NCI-H1105 treated with DMSO at 0.1 percent for 48 hours (cell line): ENCODE measurements at regions not wholly inside any gene's neighbourhood (a gene's known extent, or its start where the extent isn't known, plus 50 kb on each side); places are given as distances from the start of the nearest gene placed in this dataset.
"Not testable (repeated sequence)": the region's sequence is repeated elsewhere in the genome, so short reads cannot be mapped to it uniquely, and the experiment has no call there.

Experiments
- DNase-seq: peaks from one replicate; lab custom pipeline; 2025; lab: John Stamatoyannopoulos, UW

- not testable (repeated sequence) for DNase-seq
Observed at GRCh38 chr20:29533566-29534177, 1723.8 kb upstream of the DEFB115 start.

GRCh38 chr20:29566901-29567635 is 1690.4 kb upstream of the DEFB115 start:
- not testable (repeated sequence) for DNase-seq

- not testable (repeated sequence) for DNase-seq
Observed at GRCh38 chr20:29567671-29568070, 1689.8 kb upstream of the DEFB115 start.

GRCh38 chr20:29570126-29570525 is 1687.3 kb upstream of the DEFB115 start:
- DNase-seq, result not testable (repeated sequence)

GRCh38 chr20:29589530-29589929 is 1667.9 kb upstream of the DEFB115 start:
- DNase-seq, result not testable (repeated sequence)

GRCh38 chr20:29604163-29604562 is 1653.3 kb upstream of the DEFB115 start:
- not testable (repeated sequence) for DNase-seq

GRCh38 chr20:29606171-29606570 is 1651.3 kb upstream of the DEFB115 start:
- not testable (repeated sequence) for DNase-seq

GRCh38 chr20:29629395-29629794 is 1628.1 kb upstream of the DEFB115 start:
- not testable (repeated sequence) for DNase-seq
